Peyer's patch (tissue), 4 donors: ENCODE measurements at regions not wholly inside any gene's neighbourhood (a gene's known extent, or its start where the extent isn't known, plus 50 kb on each side); places are given as distances from the start of the nearest gene placed in this dataset.

Source experiments
- POLR2A ChIP-seq, 2 donors: fragments of 450-650 bp; IDR thresholded peaks; one replicate each; pipeline ENCODE4 v1.5.1; 2017; ENCODE audit warnings: antibody characterized with exemption in 2 of 2, mild to moderate bottlenecking in 2 of 2, moderate library complexity in 2 of 2
- TF ChIP-seq, protein P1 (sequence below), 6 experiments: fragments of 450-650 bp in 4 of 6; fragments of 200-600 bp in 2 of 6; sonication (generic) in 1 of 6; IDR thresholded peaks; one replicate each; pipeline ENCODE4 v1.5.1; 2017 to 2019; ENCODE audit warnings: antibody characterized with exemption in 6 of 6, mild to moderate bottlenecking in 3 of 6, moderate library complexity in 1 of 6

DNA sequence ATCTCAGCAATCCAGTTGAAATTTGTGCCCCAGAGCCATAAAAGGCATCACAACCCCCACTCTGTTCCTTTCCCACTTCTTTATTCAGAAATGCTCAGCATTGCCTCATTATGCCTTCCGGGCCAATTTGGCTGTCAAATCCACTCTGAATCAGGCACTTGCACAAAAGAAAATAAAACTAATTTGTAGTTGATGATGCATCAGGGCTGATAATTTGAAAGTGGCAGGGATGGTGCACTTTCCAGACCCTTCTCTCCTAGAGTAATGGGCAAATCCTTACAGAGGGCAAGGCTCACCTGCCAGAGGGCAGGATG lies 147.9 kb upstream of the PDE1C start:
- TF ChIP-seq, protein P1, sequence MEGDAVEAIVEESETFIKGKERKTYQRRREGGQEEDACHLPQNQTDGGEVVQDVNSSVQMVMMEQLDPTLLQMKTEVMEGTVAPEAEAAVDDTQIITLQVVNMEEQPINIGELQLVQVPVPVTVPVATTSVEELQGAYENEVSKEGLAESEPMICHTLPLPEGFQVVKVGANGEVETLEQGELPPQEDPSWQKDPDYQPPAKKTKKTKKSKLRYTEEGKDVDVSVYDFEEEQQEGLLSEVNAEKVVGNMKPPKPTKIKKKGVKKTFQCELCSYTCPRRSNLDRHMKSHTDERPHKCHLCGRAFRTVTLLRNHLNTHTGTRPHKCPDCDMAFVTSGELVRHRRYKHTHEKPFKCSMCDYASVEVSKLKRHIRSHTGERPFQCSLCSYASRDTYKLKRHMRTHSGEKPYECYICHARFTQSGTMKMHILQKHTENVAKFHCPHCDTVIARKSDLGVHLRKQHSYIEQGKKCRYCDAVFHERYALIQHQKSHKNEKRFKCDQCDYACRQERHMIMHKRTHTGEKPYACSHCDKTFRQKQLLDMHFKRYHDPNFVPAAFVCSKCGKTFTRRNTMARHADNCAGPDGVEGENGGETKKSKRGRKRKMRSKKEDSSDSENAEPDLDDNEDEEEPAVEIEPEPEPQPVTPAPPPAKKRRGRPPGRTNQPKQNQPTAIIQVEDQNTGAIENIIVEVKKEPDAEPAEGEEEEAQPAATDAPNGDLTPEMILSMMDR (IDR thresholded peaks at IDR 0.05), result no peak
- TF ChIP-seq POLR2A (IDR thresholded peaks at IDR 0.05), result no peak
